ENCODE measurements at regions not wholly inside any gene's neighbourhood (a gene's known extent, or its start where the extent isn't known, plus 50 kb on each side); places are given as distances from the start of the nearest gene placed in this dataset.
"Not testable (repeated sequence)": the region's sequence is repeated elsewhere in the genome, so short reads cannot be mapped to it uniquely, and the experiment has no call there.

DNA sequence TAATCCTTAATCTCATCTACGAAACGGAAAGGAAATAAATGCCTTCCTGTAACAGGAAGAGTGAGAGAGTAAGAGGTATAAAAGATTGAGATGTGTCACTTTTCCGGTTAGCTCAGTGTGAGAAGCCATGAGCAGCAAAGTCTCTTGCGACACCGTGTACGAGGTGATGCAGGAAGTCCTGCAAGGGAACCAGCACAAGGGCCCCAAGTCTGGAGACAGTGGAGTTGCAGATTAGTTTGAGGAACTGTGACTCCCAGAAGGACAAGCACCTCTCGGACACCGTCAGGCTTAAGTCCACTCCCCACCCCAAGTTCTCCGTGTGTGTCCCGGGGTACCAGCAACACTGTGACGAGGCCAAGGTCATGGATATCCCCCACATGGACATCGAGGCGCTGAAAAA lies 592.3 kb upstream of the ADGRL2 start:
- Mint-ChIP-seq H3K4me3 (no peak overlapping the region), H3K27ac (no peak overlapping the region), H3K27me3 (ENCODE audit: low read depth) (no peaks in the 10 kb centered on the region), H3K4me1 (ENCODE audit: low read depth) (no peaks in the 10 kb centered on the region), H3K9me3 (peaks cover 3 to 4% of the 10 kb centered on the region in 2 donors), H3K36me3 (ENCODE audit: insufficient read depth in 2 of 2) (no peaks in the 10 kb centered on the region)
- ATAC-seq (replicated peaks in 1 of 2) (no peak), DNase-seq (no peak)

DNA sequence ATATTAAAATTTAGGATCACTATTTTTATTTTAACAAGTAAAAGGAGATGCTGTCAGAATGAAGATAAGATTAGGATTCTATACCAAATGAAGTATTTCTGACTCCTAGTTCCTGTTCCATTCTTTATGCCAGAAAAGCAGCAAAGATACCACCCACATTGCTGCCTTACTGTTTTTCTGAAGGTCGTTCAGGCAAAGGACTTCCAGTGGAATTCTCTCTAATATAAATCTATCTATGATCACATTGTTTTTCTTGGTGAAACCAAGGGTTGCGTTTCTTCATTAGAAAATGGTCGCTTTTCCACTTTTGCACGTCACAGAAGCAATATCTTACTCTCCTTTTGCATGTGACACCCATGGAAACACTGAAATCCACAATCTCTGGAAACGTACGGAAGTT lies 594.8 kb upstream of the ADGRL2 start:
- Mint-ChIP-seq H3K4me3 (no peak overlapping the region), H3K4me1 (ENCODE audit: low read depth) (no peaks in the 10 kb centered on the region), H3K27ac (no peak overlapping the region), H3K36me3 (ENCODE audit: insufficient read depth in 2 of 2) (no peaks in the 10 kb centered on the region), H3K27me3 (ENCODE audit: low read depth) (no peaks in the 10 kb centered on the region), H3K9me3 (peaks cover 4 to 5% of the 10 kb centered on the region in 2 donors)
- DNase-seq = no peak
- ATAC-seq (replicated peaks in 1 of 2) = no peak

DNA sequence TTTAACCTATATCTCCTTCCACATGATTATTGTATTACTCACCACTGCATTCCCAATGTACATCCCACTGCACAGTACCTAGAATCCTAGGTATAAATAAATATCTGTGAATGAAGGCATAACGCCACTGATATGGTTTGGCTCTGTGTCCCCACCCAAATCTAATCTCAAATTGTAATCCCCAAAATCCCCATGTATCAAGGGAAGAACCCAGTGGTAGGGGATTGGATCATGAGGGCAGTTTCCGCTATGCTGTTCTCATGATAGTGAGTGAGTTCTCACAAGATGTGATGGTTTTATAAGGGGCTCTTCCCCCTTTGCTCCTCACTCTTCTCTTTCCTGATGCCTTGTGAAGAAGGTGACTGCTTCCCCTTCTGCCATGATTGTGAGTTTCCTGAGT lies 599.0 kb upstream of the ADGRL2 start:
- Mint-ChIP-seq H3K9me3 (peaks cover 4 to 7% of the 10 kb centered on the region in 2 donors), H3K36me3 (ENCODE audit: insufficient read depth in 2 of 2) (no peaks in the 10 kb centered on the region), H3K4me1 (ENCODE audit: low read depth) (no peaks in the 10 kb centered on the region), H3K27me3 (ENCODE audit: low read depth) (no peaks in the 10 kb centered on the region), H3K4me3 (no peak overlapping the region), H3K27ac (no peak overlapping the region)
- ATAC-seq (replicated peaks in 1 of 2) (no peak), DNase-seq (no peak)

DNA sequence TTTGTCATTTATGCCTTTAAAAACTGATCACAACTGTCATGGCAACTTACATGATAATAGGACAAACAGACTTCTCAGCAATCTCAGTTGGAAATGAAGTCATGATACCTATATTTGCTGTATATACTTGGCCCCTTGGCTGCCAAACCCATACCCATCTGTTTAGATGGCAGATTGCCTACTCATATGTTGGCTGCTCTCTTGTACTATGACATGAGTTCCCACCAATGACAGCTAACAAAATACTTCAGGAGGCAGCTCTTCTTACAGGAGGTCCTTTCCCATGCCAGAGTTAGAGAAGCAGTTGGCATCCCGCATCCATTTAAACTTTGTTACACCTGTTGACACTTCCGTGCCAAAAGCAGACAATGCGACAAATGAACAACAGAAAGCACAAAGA lies 603.1 kb upstream of the ADGRL2 start:
- DNase-seq = no peak
- Mint-ChIP-seq H3K27me3 (ENCODE audit: low read depth) (no peaks in the 10 kb centered on the region), H3K27ac (no peak overlapping the region), H3K36me3 (ENCODE audit: insufficient read depth in 2 of 2) (no peaks in the 10 kb centered on the region), H3K4me1 (ENCODE audit: low read depth) (no peaks in the 10 kb centered on the region), H3K4me3 (no peak overlapping the region), H3K9me3 (peaks cover 4 to 7% of the 10 kb centered on the region in 2 donors)
- no peak for ATAC-seq (replicated peaks in 1 of 2)

DNA sequence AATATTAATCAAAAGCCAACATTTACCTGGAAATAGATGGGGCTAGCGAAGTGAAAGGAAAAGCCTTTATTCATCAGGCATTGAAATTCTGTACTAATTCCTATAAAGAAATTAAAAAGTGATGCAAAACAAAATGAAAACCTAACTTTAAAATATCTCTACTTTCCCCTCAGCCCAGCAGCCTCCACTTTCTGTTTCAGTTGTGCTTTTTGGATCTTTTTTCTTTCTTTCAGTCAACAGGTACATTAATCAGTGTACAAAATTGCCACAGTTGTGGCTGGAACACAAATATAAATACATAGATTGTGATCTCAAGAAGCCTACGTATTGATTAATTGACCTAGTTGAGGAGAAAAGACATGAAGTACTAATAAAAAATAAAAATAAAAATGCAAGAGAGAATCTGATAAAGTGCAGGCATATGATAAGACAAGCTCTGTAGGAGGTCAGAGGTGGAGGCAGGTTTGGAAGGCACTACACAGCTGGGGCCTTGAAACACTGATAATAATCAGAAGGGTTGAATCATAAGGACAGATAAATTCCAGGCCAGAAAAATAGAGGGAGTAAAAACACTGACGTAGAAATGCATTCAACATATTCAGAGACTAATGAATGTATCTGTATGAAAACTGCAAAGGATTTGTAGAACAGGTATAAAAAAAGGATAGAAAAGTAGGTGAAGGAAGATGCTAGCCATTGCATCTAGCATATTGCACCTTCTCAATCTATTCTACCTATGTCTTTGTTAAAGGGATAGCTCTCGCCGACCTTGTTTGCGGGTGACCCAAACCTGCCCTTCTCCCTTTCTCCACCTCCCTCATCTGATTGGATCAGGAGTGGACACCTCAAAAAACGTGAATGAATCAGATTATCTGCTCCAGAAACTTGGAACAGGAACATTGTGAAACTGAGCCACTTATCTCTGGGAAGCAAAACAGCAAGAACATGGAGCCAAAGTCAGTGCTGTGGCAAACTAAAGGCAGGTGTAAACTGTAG lies 607.8 kb upstream of the ADGRL2 start:
- H3K27me3 Mint-ChIP-seq (ENCODE audit: low read depth) = no peaks in the 10 kb centered on the region
- H3K27ac Mint-ChIP-seq = no peak overlapping the region
- ATAC-seq (replicated peaks in 1 of 2) (no peak), DNase-seq (no peak)
- no peaks in the 10 kb centered on the region for H3K4me1 Mint-ChIP-seq (ENCODE audit: low read depth)
- H3K36me3 Mint-ChIP-seq (ENCODE audit: insufficient read depth in 2 of 2) = no peaks in the 10 kb centered on the region
- peaks cover 4 to 6% of the 10 kb centered on the region in 2 donors for H3K9me3 Mint-ChIP-seq
- H3K4me3 Mint-ChIP-seq = no peak overlapping the region

DNA sequence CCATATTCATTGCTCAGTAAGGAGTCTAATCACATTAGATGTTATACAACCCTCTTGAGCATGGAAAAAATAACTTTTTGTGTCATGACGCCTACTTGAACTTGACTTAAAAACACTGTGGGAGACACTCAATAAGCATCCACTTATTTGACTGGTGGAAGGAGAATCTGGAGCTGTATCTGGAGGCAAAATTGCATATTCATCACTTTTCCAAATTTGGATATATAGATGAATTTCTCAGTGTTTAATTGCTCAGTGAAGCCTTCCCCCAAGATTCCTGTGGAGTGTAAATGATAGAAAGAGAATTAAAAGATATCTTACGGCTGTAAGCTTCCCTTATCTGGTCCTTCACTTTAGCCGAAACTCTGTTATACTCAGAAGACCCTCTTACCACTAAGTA lies 610.7 kb upstream of the ADGRL2 start:
- H3K27ac Mint-ChIP-seq = no peak overlapping the region
- peaks cover 4 to 6% of the 10 kb centered on the region in 2 donors for H3K9me3 Mint-ChIP-seq
- H3K4me3 Mint-ChIP-seq = no peak overlapping the region
- H3K4me1 Mint-ChIP-seq (ENCODE audit: low read depth) = no peaks in the 10 kb centered on the region
- no peaks in the 10 kb centered on the region for H3K27me3 Mint-ChIP-seq (ENCODE audit: low read depth)
- H3K36me3 Mint-ChIP-seq (ENCODE audit: insufficient read depth in 2 of 2) = no peaks in the 10 kb centered on the region
- DNase-seq (no peak), ATAC-seq (replicated peaks in 1 of 2) (no peak)

DNA sequence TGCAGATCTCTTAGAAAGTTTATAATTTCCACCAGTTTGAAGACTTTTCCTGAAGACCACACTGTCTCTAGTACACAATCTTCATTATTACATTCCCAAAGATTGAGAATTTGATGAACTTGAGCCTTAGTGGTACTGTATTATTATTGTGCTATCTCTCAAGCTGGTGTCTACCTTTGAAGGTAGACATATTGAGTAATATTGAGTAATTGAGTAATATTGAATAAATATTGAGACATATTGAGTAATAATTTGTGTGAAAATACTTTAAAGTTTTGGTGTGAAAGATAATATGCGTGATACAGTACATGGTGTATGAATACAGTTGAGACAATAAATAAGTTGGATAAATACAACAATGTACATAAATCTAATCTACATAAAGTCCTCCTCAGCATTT lies 613.1 kb upstream of the ADGRL2 start:
- Mint-ChIP-seq H3K36me3 (ENCODE audit: insufficient read depth in 2 of 2) (no peaks in the 10 kb centered on the region), H3K27me3 (ENCODE audit: low read depth) (no peaks in the 10 kb centered on the region), H3K4me1 (ENCODE audit: low read depth) (no peaks in the 10 kb centered on the region), H3K9me3 (peaks cover 6 to 10% of the 10 kb centered on the region in 2 donors), H3K27ac (no peak overlapping the region), H3K4me3 (no peak overlapping the region)
- ATAC-seq (replicated peaks in 1 of 2) (no peak), DNase-seq (no peak)

DNA sequence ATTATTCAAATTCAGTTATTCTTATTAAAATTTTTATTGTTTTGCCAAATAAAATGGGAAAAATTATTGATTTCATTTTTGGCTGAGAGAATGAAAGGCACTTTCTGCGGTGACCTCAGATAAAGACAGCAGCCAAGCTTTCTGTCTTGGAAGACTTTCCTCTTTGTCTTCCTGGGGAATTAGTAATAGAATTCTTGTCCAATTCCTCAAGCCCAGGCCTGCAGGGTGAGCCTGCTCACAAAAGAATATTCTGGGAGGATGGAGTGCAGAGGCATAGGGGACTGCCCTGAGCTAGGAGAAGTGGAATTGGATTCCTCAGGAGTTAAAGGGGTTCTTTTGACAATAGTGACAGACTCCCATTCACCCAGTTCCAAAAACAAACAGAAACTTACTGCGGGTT lies 614.5 kb upstream of the ADGRL2 start:
- no peak for ATAC-seq (replicated peaks in 1 of 2)
- no peak for DNase-seq
- Mint-ChIP-seq H3K9me3 (peaks cover 6 to 14% of the 10 kb centered on the region in 2 donors), H3K27me3 (ENCODE audit: low read depth) (no peaks in the 10 kb centered on the region), H3K4me3 (no peak overlapping the region), H3K27ac (no peak overlapping the region), H3K4me1 (ENCODE audit: low read depth) (no peaks in the 10 kb centered on the region), H3K36me3 (ENCODE audit: insufficient read depth in 2 of 2) (no peaks in the 10 kb centered on the region)

DNA sequence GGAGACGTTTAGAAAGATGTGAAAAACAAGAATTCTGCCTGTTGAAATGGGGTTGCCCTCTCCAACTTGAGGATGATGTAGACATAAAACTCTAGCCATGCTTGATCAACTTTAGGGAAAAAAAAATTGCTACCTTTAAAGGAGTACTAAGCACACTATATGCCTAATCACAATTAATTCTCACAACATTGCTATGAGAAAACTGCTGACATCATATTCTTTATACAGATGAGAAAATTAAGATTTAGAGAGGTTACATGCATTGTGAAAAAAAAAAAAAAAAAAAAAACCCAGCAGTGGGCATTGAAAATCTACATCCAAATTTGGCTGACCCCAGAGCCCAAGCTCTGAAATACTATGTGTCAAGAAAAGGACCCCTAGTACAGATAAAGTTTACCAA lies 617.2 kb upstream of the ADGRL2 start:
- Mint-ChIP-seq H3K27ac (no peak overlapping the region), H3K9me3 (peaks cover 4 to 11% of the 10 kb centered on the region in 2 donors), H3K4me3 (no peak overlapping the region), H3K4me1 (ENCODE audit: low read depth) (no peaks in the 10 kb centered on the region), H3K36me3 (ENCODE audit: insufficient read depth in 2 of 2) (no peaks in the 10 kb centered on the region), H3K27me3 (ENCODE audit: low read depth) (no peaks in the 10 kb centered on the region)
- no peak for ATAC-seq (replicated peaks in 1 of 2)
- no peak for DNase-seq

DNA sequence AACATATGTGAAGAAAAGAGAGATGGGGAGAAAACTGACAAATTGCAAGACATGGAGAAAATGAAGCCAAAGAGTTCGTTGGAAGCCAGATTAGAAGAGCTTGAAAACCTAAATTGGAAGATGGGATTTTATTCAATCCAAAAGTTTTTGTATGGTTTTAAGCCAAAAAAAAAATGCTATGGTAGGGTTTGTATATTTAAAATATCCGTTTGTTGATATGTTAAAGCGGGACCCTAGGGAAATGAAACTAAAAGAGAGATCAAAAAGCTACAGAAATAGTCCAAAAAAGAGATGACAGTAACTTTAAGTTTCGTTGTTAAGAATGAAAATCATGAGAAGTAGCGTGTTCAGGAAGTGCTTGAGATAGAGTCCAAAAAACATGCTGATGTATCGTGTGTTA lies 617.7 kb upstream of the ADGRL2 start:
- Mint-ChIP-seq H3K4me1 (ENCODE audit: low read depth) (no peaks in the 10 kb centered on the region), H3K27ac (no peak overlapping the region), H3K36me3 (ENCODE audit: insufficient read depth in 2 of 2) (no peaks in the 10 kb centered on the region), H3K27me3 (ENCODE audit: low read depth) (no peaks in the 10 kb centered on the region), H3K4me3 (no peak overlapping the region), H3K9me3 (peaks cover 4 to 11% of the 10 kb centered on the region in 2 donors)
- ATAC-seq (replicated peaks in 1 of 2) (no peak), DNase-seq (no peak)

DNA sequence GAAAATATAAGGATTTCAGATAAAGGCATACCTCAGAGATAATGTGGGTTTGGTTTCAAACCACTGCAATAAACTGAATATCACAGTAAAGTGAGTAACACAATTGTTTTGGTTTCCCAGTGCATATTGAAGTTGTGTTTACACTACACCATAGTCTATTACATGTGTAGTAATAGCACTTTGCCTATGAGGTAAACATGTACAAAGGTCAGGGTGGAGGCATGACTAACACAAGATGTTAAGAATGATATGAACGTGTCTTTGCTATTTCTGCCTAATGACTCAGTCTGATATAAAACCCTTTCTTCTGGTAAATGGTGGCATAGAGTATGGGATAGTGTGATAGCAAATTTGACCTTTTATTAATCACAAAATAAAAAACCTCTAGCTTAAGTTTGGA lies 621.5 kb upstream of the ADGRL2 start:
- Mint-ChIP-seq H3K27ac (no peak overlapping the region), H3K9me3 (peaks cover 7 to 8% of the 10 kb centered on the region in 2 donors), H3K4me1 (ENCODE audit: low read depth) (no peaks in the 10 kb centered on the region), H3K27me3 (ENCODE audit: low read depth) (no peaks in the 10 kb centered on the region), H3K4me3 (no peak overlapping the region), H3K36me3 (ENCODE audit: insufficient read depth in 2 of 2) (no peaks in the 10 kb centered on the region)
- no peak for DNase-seq
- ATAC-seq (replicated peaks in 1 of 2) = no peak

DNA sequence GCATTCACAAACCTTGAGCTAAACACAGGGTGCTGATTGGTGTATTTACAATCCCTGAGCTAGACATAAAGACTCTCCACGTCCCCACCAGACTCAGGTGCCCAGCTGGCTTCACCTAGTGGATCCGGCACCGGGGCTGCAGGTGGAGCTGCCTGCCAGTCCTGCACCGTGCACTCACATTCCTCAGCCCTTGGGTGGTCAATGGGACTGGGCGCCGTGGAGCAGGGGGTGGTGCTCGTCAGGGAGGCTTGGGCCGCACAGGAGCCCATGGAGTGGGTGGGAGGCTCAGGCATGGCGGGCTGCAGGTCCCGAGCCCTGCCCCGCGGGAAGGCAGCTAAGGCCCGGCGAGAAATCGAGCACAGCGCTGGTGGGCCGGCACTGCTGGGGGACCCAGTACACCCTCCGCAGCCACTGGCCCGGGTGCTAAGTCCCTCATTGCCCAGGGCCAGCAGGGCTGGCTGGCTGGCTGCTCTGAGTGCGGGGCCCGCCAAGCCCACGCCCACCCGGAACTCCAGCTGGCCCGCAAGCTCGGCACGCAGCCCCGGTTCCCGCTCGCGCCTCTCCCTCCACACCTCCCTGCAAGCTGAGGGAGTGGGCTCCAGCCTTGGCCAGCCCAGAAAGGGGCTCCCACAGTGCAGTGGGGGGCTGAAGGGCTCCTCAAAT lies 622.2 kb upstream of the ADGRL2 start:
- H3K36me3 Mint-ChIP-seq (ENCODE audit: insufficient read depth in 2 of 2); DNase-seq; H3K27me3 Mint-ChIP-seq (ENCODE audit: low read depth); H3K4me3 Mint-ChIP-seq; H3K4me1 Mint-ChIP-seq (ENCODE audit: low read depth); H3K9me3 Mint-ChIP-seq; ATAC-seq (replicated peaks in 1 of 2); H3K27ac Mint-ChIP-seq: not testable (repeated sequence)

DNA sequence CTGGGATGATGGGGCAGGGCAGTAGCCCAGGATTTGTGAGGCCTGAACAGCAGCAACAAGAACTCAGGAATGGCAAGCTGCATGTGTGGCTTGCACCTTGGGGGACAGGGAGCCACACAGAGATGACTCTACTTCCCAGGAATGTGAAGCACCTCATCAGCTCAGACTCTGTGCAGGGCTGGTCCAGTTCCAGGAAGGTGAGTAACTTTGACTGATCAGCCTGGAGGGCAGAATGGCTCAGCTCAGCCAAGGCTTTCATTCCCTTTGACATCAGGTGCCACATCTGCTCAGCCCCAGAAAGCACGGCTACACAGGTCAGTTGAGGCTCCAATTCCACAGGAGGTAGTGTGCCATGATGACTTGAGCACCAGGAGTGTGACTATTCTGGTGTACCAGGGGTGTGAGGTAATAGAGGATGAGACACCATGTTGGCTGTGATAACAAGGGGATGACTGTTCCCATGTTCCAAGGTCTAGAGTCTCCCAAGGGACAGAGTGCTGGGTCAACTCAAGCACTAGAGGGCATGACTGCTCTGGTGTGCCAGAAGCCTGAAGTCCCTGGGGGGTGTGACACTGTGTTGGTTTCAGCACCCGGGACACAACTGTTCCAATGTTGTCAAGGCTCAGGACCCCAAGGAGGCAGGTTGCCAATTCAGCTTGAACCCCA lies 625.8 kb upstream of the ADGRL2 start:
- no peak for ATAC-seq (replicated peaks in 1 of 2)
- peaks cover 0 to 6% of the 10 kb centered on the region in 2 donors for H3K9me3 Mint-ChIP-seq
- H3K4me3 Mint-ChIP-seq = no peak overlapping the region
- H3K4me1 Mint-ChIP-seq (ENCODE audit: low read depth) = no peaks in the 10 kb centered on the region
- no peak overlapping the region for H3K27ac Mint-ChIP-seq
- no peaks in the 10 kb centered on the region for H3K27me3 Mint-ChIP-seq (ENCODE audit: low read depth)
- no peaks in the 10 kb centered on the region for H3K36me3 Mint-ChIP-seq (ENCODE audit: insufficient read depth in 2 of 2)
- DNase-seq = no peak

All from activated T-cell treated with anti-CD3 and anti-CD28 coated beads, Interleukin-2, amount 50 U/mL, for 72 hours (primary cell).